Prostate gland (tissue), 2 donors: ENCODE measurements at regions not wholly inside any gene's neighbourhood (a gene's known extent, or its start where the extent isn't known, plus 50 kb on each side); places are given as distances from the start of the nearest gene placed in this dataset.

Source experiments
- POLR2A ChIP-seq: fragments of 450-650 bp; IDR thresholded peaks from one replicate; pipeline ENCODE4 v1.6.1; 2016; ENCODE audit warnings: antibody characterized with exemption, mild to moderate bottlenecking
- POLR2AphosphoS5 ChIP-seq: sonication (generic); formaldehyde crosslinking; IDR thresholded peaks from one replicate; pipeline ENCODE4 v1.6.1; 2017; ENCODE audit warnings: antibody characterized with exemption
- TF ChIP-seq, protein P1 (sequence below), 4 experiments: fragments of 200-600 bp in 2 of 4; fragments of 450-650 bp in 2 of 4; sonication (generic) in 2 of 4; IDR thresholded peaks; 1 replicate in 3 of 4; 2 replicates in 1 of 4; pipeline ENCODE4 v1.5.1; 2016 to 2019; ENCODE audit warnings: antibody characterized with exemption in 4 of 4, mild to moderate bottlenecking in 2 of 4, moderate library complexity in 2 of 4

DNA sequence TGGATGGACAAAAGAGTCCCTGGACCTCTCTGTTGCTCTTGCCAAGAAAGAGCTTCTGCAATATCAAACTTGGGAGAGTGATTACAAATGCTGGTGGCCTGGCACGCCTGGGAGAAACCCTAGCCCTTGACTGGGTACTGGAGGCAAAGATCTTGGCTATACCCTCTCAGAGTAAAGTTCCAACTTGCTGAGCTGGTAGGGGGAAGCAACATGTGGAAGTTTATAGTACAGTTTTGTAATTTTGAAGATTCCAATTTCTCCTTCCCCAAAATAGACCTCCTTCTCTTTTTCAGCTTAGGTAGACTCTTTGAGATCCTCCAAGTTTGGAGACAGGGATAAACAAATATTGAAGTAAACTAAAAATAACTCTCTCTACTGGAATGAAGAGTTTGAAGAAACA lies 645.3 kb downstream of the NR4A2 start:
- TF ChIP-seq, protein P1, sequence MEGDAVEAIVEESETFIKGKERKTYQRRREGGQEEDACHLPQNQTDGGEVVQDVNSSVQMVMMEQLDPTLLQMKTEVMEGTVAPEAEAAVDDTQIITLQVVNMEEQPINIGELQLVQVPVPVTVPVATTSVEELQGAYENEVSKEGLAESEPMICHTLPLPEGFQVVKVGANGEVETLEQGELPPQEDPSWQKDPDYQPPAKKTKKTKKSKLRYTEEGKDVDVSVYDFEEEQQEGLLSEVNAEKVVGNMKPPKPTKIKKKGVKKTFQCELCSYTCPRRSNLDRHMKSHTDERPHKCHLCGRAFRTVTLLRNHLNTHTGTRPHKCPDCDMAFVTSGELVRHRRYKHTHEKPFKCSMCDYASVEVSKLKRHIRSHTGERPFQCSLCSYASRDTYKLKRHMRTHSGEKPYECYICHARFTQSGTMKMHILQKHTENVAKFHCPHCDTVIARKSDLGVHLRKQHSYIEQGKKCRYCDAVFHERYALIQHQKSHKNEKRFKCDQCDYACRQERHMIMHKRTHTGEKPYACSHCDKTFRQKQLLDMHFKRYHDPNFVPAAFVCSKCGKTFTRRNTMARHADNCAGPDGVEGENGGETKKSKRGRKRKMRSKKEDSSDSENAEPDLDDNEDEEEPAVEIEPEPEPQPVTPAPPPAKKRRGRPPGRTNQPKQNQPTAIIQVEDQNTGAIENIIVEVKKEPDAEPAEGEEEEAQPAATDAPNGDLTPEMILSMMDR (IDR thresholded peaks at IDR 0.05), result no peak
- TF ChIP-seq POLR2A (no peak), POLR2AphosphoS5 (no peak)
